ENCODE measurements at regions not wholly inside any gene's neighbourhood (a gene's known extent, or its start where the extent isn't known, plus 50 kb on each side); places are given as distances from the start of the nearest gene placed in this dataset.

- TF ChIP-seq, protein P1, sequence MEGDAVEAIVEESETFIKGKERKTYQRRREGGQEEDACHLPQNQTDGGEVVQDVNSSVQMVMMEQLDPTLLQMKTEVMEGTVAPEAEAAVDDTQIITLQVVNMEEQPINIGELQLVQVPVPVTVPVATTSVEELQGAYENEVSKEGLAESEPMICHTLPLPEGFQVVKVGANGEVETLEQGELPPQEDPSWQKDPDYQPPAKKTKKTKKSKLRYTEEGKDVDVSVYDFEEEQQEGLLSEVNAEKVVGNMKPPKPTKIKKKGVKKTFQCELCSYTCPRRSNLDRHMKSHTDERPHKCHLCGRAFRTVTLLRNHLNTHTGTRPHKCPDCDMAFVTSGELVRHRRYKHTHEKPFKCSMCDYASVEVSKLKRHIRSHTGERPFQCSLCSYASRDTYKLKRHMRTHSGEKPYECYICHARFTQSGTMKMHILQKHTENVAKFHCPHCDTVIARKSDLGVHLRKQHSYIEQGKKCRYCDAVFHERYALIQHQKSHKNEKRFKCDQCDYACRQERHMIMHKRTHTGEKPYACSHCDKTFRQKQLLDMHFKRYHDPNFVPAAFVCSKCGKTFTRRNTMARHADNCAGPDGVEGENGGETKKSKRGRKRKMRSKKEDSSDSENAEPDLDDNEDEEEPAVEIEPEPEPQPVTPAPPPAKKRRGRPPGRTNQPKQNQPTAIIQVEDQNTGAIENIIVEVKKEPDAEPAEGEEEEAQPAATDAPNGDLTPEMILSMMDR (IDR thresholded peaks at IDR 0.05): no peak
- TF ChIP-seq POLR2AphosphoS5 (IDR thresholded peaks at IDR 0.05): no peak
Observed at GRCh38 chr2:20513946-20514345, 67.1 kb downstream of the RHOB start.
